Neural cell (in vitro differentiated cells): ENCODE measurements at regions not wholly inside any gene's neighbourhood (a gene's known extent, or its start where the extent isn't known, plus 50 kb on each side); places are given as distances from the start of the nearest gene placed in this dataset.

Experiments
- H2AFZ ChIP-seq: fragments of 200-600, 300-800 bp; sonication (generic), shearing (Covaris generic); 2 replicates; pipeline ENCODE4 v1.6.0; 2014; ENCODE audit warnings: low read depth, mild to moderate bottlenecking, antibody characterized with exemption, low read length, moderate library complexity
- H3F3A ChIP-seq: fragments of 200-600 bp; shearing (Covaris generic); 2 replicates; pipeline ENCODE4 v1.6.1; 2016; ENCODE audit warnings: mild to moderate bottlenecking, moderate library complexity, mixed read lengths, antibody characterized with exemption, low read length; ENCODE audit not compliant: insufficient read depth, poor library complexity, severe bottlenecking
- H3K27ac ChIP-seq: fragments of 200-600, 300-800 bp; sonication (generic), shearing (Covaris generic); 2 replicates; pipeline ENCODE4 v1.5.1; 2014; ENCODE audit warnings: mild to moderate bottlenecking, low read length, moderate library complexity
- H3K27me3 ChIP-seq: fragments of 300-800, 200-600 bp; sonication (generic), shearing (Covaris generic); 2 replicates; pipeline ENCODE4 v1.6.0; 2014; ENCODE audit warnings: mild to moderate bottlenecking, low read depth, low read length, moderate library complexity; ENCODE audit not compliant: insufficient read depth
- H3K36me3 ChIP-seq: fragments of 300-800, 200-600 bp; sonication (generic), shearing (Covaris generic); 2 replicates; pipeline ENCODE4 v1.5.1; 2014; ENCODE audit warnings: mild to moderate bottlenecking, antibody characterized with exemption, low read length, moderate library complexity; ENCODE audit not compliant: insufficient read depth
- H3K4me2 ChIP-seq: fragments of 300-800, 200-600 bp; sonication (generic), shearing (Covaris generic); 2 replicates; pipeline ENCODE4 v1.6.0; 2014; ENCODE audit warnings: mild to moderate bottlenecking, low read length
- H3K4me3 ChIP-seq: fragments of 300-800, 200-600 bp; sonication (generic), shearing (Covaris generic); 2 replicates; pipeline ENCODE4 v1.5.1; 2014; ENCODE audit warnings: mild to moderate bottlenecking, low read length, moderate library complexity
- H3K79me2 ChIP-seq: fragments of 200-600 bp; shearing (Covaris generic); replicated peaks from 2 replicates; pipeline ENCODE4 v1.6.0; 2014; ENCODE audit warnings: mild to moderate bottlenecking, low read length, moderate library complexity; ENCODE audit not compliant: insufficient read depth
- H3K9ac ChIP-seq: fragments of 300-800, 200-600 bp; sonication (generic), shearing (Covaris generic); 2 replicates; pipeline ENCODE4 v1.6.1; 2016; ENCODE audit warnings: mild to moderate bottlenecking, low read length, mixed read lengths
- H3K9me2 ChIP-seq: fragments of 200-600 bp; shearing (Covaris generic); 2 replicates; pipeline ENCODE4 v1.6.1; 2016; ENCODE audit warnings: mild to moderate bottlenecking, low read length, mixed read lengths; ENCODE audit not compliant: insufficient read depth
- H3K9me3 ChIP-seq: fragments of 200-600, 300-800 bp; sonication (generic), shearing (Covaris generic); 2 replicates; pipeline ENCODE4 v1.6.1; 2016; ENCODE audit warnings: mild to moderate bottlenecking, mixed run types, low read length, moderate library complexity, mixed read lengths
- H4K20me1 ChIP-seq: fragments of 200-600 bp; shearing (Covaris generic); 2 replicates; pipeline ENCODE4 v1.6.1; 2016; ENCODE audit warnings: mild to moderate bottlenecking, mixed run types; ENCODE audit not compliant: insufficient read depth
- CTCF ChIP-seq: fragments of 450-650 bp; IDR thresholded peaks from 2 replicates; pipeline ENCODE4 v1.5.1; 2014; ENCODE audit warnings: antibody characterized with exemption, mild to moderate bottlenecking, moderate library complexity; ENCODE audit not compliant: poor library complexity, severe bottlenecking
- EP300 ChIP-seq: fragments of 450-650 bp; conservative IDR thresholded peaks from 2 replicates; pipeline ENCODE4 v1.6.1; 2014; ENCODE audit warnings: antibody characterized with exemption, mild to moderate bottlenecking, moderate library complexity; ENCODE audit not compliant: poor library complexity, severe bottlenecking
- EZH2 ChIP-seq: fragments of 200-600, 300-800 bp; shearing (Covaris generic), sonication (generic); IDR thresholded peaks from 2 replicates; pipeline ENCODE4 v1.6.1; 2014; ENCODE audit warnings: antibody characterized with exemption, low read length, borderline replicate concordance, mild to moderate bottlenecking; ENCODE audit not compliant: insufficient read depth, poor library complexity, severe bottlenecking
- MXI1 ChIP-seq: fragments of 450-650 bp; conservative IDR thresholded peaks from 2 replicates; pipeline ENCODE4 v1.6.1; 2014; ENCODE audit warnings: antibody characterized with exemption, mild to moderate bottlenecking; ENCODE audit not compliant: poor library complexity, severe bottlenecking
- POLR2AphosphoS5 ChIP-seq: IDR thresholded peaks from 2 replicates; pipeline ENCODE4 v1.6.1; 2012
- RAD21 ChIP-seq: fragments of 450-650 bp; conservative IDR thresholded peaks from 2 replicates; pipeline ENCODE4 v1.6.1; 2014; ENCODE audit warnings: antibody characterized with exemption, mild to moderate bottlenecking, moderate library complexity
- REST ChIP-seq: IDR thresholded peaks from 2 replicates; pipeline ENCODE4 v1.6.1; 2012; ENCODE audit warnings: borderline replicate concordance
- SMC3 ChIP-seq: fragments of 450-650 bp; conservative IDR thresholded peaks from 2 replicates; pipeline ENCODE4 v1.6.1; 2014; ENCODE audit warnings: antibody characterized with exemption, mild to moderate bottlenecking, moderate library complexity; ENCODE audit not compliant: poor library complexity

GRCh38 chr13:25034173-25034572, 61.8 kb upstream of the PABPC3 start:
- no peaks in the 10 kb centered on the region for H3K9me2 ChIP-seq

GRCh38 chr13:25037057-25037813, 58.7 kb upstream of the PABPC3 start:
- H3K9me3 ChIP-seq, result no peaks in the 10 kb centered on the region
- H3K79me2 ChIP-seq, result no peaks in the 10 kb centered on the region
- no peaks in the 10 kb centered on the region for H3K36me3 ChIP-seq
- H3K9me2 ChIP-seq, result no peaks in the 10 kb centered on the region
- no peak overlapping the region for H3K27ac ChIP-seq
- H2AFZ ChIP-seq, result no peak overlapping the region
- no peaks in the 10 kb centered on the region for H3F3A ChIP-seq
- no peak overlapping the region for H3K9ac ChIP-seq
- H3K4me2 ChIP-seq, result no peak overlapping the region
- H3K4me3 ChIP-seq, result no peak overlapping the region
- no peaks in the 10 kb centered on the region for H3K27me3 ChIP-seq
- no peaks in the 10 kb centered on the region for H4K20me1 ChIP-seq
- TF ChIP-seq SMC3 (peak; percentile 81), CTCF (peak; percentile 83), EZH2 (no peak), POLR2AphosphoS5 (no peak), MXI1 (no peak), EP300 (no peak), RAD21 (peak; percentile 78)

More at GRCh38 chr13:25034173-25034572, 61.8 kb upstream of the PABPC3 start:
- H3K9me3 ChIP-seq, result no peaks in the 10 kb centered on the region
- TF ChIP-seq SMC3 (no peak), CTCF (no peak), EP300 (no peak), POLR2AphosphoS5 (no peak), EZH2 (no peak), MXI1 (no peak), RAD21 (no peak), REST (no peak)
- H3K4me2 ChIP-seq, result no peak overlapping the region
- H3F3A ChIP-seq, result no peaks in the 10 kb centered on the region
- no peaks in the 10 kb centered on the region for H3K36me3 ChIP-seq
- no peak overlapping the region for H3K27ac ChIP-seq
- no peaks in the 10 kb centered on the region for H3K79me2 ChIP-seq
- H2AFZ ChIP-seq, result no peak overlapping the region
- H3K4me3 ChIP-seq, result no peak overlapping the region
- no peaks in the 10 kb centered on the region for H3K27me3 ChIP-seq
- H3K9ac ChIP-seq, result no peak overlapping the region
- H4K20me1 ChIP-seq, result no peaks in the 10 kb centered on the region
